Tibial artery (tissue), 4 donors: ENCODE measurements at regions not wholly inside any gene's neighbourhood (a gene's known extent, or its start where the extent isn't known, plus 50 kb on each side); places are given as distances from the start of the nearest gene placed in this dataset.

Experiments
- DNase-seq, 2 donors: peaks; one replicate each; pipeline ENCODE4 v3.0.0-alpha.2; 2019
- H3K27ac ChIP-seq, 2 donors: fragments of 200-600 bp; sonication (generic) in 1 of 2; 1 replicate in 1 of 2; 2 replicates in 1 of 2; pipeline ENCODE4 v1.5.1; 2018 to 2019; ENCODE audit warnings: mild to moderate bottlenecking in 1 of 2
- H3K27me3 ChIP-seq, 2 donors: fragments of 200-600 bp; sonication (generic) in 1 of 2; one replicate each; pipeline versions ENCODE4 v1.5.1 to v1.6.0; 2016 to 2019
- H3K36me3 ChIP-seq, 3 donors: fragments of 200-600 bp; sonication (generic) in 2 of 3; one replicate each; pipeline ENCODE4 v1.5.1; 2016 to 2019; ENCODE audit warnings: mild to moderate bottlenecking in 2 of 3
- H3K4me1 ChIP-seq, 4 donors: fragments of 200-600 bp; sonication (generic) in 2 of 4; 1 replicate in 3 of 4; 2 replicates in 1 of 4; pipeline ENCODE4 v1.5.1; 2016 to 2019
- H3K4me3 ChIP-seq, 2 donors: fragments of 200-600 bp; sonication (generic) in 1 of 2; 1 replicate in 1 of 2; 2 replicates in 1 of 2; pipeline ENCODE4 v1.5.1; 2018 to 2019; ENCODE audit warnings: mild to moderate bottlenecking in 2 of 2
- H3K9me3 ChIP-seq, 3 donors: fragments of 200-600 bp; sonication (generic) in 1 of 3; one replicate each; pipeline ENCODE4 v1.5.1; 2016 to 2019
- CTCF ChIP-seq, 2 experiments: fragments of 200-600 bp in 1 of 2; fragments of 450-650 bp in 1 of 2; IDR thresholded peaks; one replicate each; pipeline ENCODE4 v1.5.1; 2017 to 2019; ENCODE audit warnings: antibody characterized with exemption in 2 of 2, mild to moderate bottlenecking in 1 of 2, moderate library complexity in 1 of 2
- intact Hi-C: fragments of 100-400 bp; cut with DNase I; formaldehyde crosslinking; loops from one replicate; pipeline ENCODE4 v1.15.0; 2023; ENCODE audit warnings: low total_unique reads

GRCh38 chr17:15090533-15090932 lies 174.6 kb downstream of the PMP22 start:
- no peak overlapping the region for H3K27ac ChIP-seq
- no peak overlapping the region for H3K4me3 ChIP-seq
- H3K36me3 ChIP-seq: no peaks in the 10 kb centered on the region
- DNase-seq: no peak
- intact Hi-C loops: no loop called here
- TF ChIP-seq CTCF (IDR thresholded peaks at IDR 0.05): no peak
- no peaks in the 10 kb centered on the region for H3K9me3 ChIP-seq
- no peaks in the 10 kb centered on the region for H3K27me3 ChIP-seq
- no peaks in the 10 kb centered on the region for H3K4me1 ChIP-seq

GRCh38 chr17:15087946-15088345 lies 177.2 kb downstream of the PMP22 start:
- TF ChIP-seq CTCF (IDR thresholded peaks at IDR 0.05): no peak
- Histone ChIP-seq H3K27me3 (no peaks in the 10 kb centered on the region), H3K4me1 (no peaks in the 10 kb centered on the region), H3K27ac (no peak overlapping the region), H3K4me3 (no peak overlapping the region), H3K36me3 (no peaks in the 10 kb centered on the region), H3K9me3 (no peaks in the 10 kb centered on the region)
- intact Hi-C loops: no loop called here
- DNase-seq: no peak

GRCh38 chr17:15086776-15087295 lies 178.3 kb downstream of the PMP22 start:
- no peak for DNase-seq
- no peak overlapping the region for H3K4me3 ChIP-seq
- intact Hi-C loops: no loop called here
- no peak overlapping the region for H3K27ac ChIP-seq
- TF ChIP-seq CTCF (IDR thresholded peaks at IDR 0.05): no peak
- no peaks in the 10 kb centered on the region for H3K9me3 ChIP-seq
- H3K36me3 ChIP-seq: no peaks in the 10 kb centered on the region
- H3K4me1 ChIP-seq: no peaks in the 10 kb centered on the region
- no peaks in the 10 kb centered on the region for H3K27me3 ChIP-seq

- no peaks in the 10 kb centered on the region for H3K9me3 ChIP-seq
- H3K4me3 ChIP-seq: no peak overlapping the region
- H3K36me3 ChIP-seq: no peaks in the 10 kb centered on the region
- no peak for DNase-seq
- intact Hi-C loops: no loop called here
- H3K27ac ChIP-seq: no peak overlapping the region
- TF ChIP-seq CTCF (IDR thresholded peaks at IDR 0.05): no peak
- H3K4me1 ChIP-seq: no peaks in the 10 kb centered on the region
- H3K27me3 ChIP-seq: no peaks in the 10 kb centered on the region
These were observed 179.0 kb downstream of the PMP22 start for GRCh38 chr17:15085890-15086677.

- intact Hi-C loops: no loop called here
These were observed 181.9 kb downstream of the PMP22 start for GRCh38 chr17:15083225-15083624.

More at GRCh38 chr17:15083225-15083624, 181.9 kb downstream of the PMP22 start:
- Histone ChIP-seq H3K36me3 (no peaks in the 10 kb centered on the region), H3K9me3 (no peaks in the 10 kb centered on the region), H3K27ac (no peak overlapping the region), H3K4me3 (no peak overlapping the region), H3K27me3 (peaks cover 0 to 5% of the 10 kb centered on the region in 2 donors), H3K4me1 (no peaks in the 10 kb centered on the region)
- TF ChIP-seq CTCF (IDR thresholded peaks at IDR 0.05): no peak
- no peak for DNase-seq
